ENCODE measurements at regions not wholly inside any gene's neighbourhood (a gene's known extent, or its start where the extent isn't known, plus 50 kb on each side); places are given as distances from the start of the nearest gene placed in this dataset.
"Not testable (repeated sequence)": the region's sequence is repeated elsewhere in the genome, so short reads cannot be mapped to it uniquely, and the experiment has no call there.

DNA sequence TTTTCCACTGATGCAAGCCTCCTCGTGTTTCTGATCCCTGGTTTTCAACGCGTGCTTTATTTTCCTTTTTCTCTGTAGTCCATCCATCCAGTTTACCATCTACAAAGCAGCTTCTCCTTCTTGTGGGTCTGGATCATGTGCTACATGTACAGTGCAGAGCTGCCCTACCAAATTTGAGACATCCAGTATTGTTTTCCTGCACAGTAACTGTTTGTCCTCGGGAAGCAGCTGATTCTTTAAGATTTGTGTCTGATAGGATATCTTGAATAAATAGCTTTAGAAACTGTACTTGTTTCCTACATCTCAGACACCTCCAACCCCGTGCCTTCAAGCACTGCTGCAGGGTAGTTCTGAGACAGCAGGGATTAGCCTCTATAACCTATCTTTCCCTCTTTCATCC lies 368.1 kb upstream of the FAR2 start:
- no peak for TF ChIP-seq CTCF (IDR thresholded peaks at IDR 0.05; ENCODE audit: extremely low read depth, missing control alignments)
- DNase-seq (ENCODE audit: low spot score), result no peak

- no peak for DNase-seq (ENCODE audit: low spot score)
- no peak for TF ChIP-seq CTCF (IDR thresholded peaks at IDR 0.05; ENCODE audit: extremely low read depth, missing control alignments)
Observed at GRCh38 chr12:28781671-28782652, 367.1 kb upstream of the FAR2 start.

- no peak for TF ChIP-seq CTCF (IDR thresholded peaks at IDR 0.05; ENCODE audit: extremely low read depth, missing control alignments)
- DNase-seq (ENCODE audit: low spot score), result no peak
Observed at GRCh38 chr12:28782812-28783211, 366.3 kb upstream of the FAR2 start.

DNA sequence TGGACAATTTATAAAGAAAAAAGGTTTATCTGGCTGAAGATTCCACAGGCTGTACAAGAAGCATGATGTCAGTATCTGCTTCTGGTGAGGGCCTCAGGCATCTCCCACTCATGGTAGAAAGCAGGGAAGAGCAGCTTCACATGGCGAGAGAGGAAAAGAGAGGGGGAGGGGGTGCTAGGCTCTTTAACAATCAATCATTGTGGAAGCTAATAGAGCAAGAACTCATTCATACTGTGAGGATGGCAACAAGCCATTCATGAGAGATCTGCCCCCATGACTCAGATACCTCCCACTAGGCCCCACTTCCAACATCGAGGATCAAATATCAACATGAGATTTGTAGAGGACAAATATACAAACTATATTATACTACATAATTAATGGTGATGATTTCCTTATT lies 361.9 kb upstream of the FAR2 start:
- no peak for DNase-seq (ENCODE audit: low spot score)
- TF ChIP-seq CTCF (IDR thresholded peaks at IDR 0.05; ENCODE audit: extremely low read depth, missing control alignments), result no peak

GRCh38 chr12:28788256-28788655 lies 360.8 kb upstream of the FAR2 start:
- not testable (repeated sequence) for DNase-seq (ENCODE audit: low spot score)

DNA sequence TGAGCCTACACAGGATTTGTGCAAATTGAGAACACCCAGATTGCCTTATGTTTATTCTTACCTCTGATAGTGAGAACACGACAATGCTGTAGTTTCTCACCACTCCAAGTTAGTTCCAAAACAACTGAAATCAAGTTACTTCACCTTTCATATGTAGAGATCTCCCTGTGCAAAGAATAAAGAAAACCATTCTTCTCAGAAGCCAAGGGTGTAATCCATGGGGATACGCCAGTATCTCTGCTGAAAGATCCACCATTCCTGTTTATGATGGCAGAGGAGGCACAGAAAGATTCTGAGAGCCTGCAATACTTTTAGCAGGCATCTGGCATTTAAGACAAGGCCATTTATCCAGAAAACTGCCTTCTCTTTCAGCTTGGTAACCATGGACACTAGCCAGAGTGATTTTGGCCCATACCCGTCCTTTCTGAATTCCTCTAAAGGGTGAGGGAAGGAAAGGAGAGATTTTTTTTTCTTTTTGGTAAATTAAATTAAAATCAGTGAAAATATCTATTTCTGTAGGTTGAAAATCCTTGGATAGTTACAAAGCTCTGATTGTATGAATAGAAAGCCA lies 355.4 kb upstream of the FAR2 start:
- DNase-seq (ENCODE audit: low spot score), result no peak
- no peak for TF ChIP-seq CTCF (IDR thresholded peaks at IDR 0.05; ENCODE audit: extremely low read depth, missing control alignments)

DNA sequence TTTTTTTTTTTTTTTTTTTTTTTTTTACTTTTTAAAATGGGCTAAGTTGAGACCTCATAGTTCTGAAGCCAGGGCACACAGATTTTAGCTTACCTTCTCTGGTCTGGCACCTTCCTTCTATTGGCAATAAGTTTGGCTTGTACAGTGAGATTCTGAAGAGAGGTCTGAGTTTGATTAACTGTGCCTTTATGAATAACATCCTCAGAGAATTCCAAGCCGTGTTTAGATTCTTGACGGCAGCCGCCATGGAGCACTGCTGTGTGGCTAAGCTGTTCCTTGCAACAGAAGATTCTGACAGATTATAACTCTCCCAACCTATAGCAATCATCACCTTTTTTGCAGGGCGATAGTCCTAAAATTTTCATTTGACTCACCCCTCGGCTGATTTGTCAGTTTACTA lies 354.9 kb upstream of the FAR2 start:
- DNase-seq (ENCODE audit: low spot score), result no peak
- no peak for TF ChIP-seq CTCF (IDR thresholded peaks at IDR 0.05; ENCODE audit: extremely low read depth, missing control alignments)
